Activated naive CD4-positive, alpha-beta T cell (primary cell): ENCODE measurements at regions not wholly inside any gene's neighbourhood (a gene's known extent, or its start where the extent isn't known, plus 50 kb on each side); places are given as distances from the start of the nearest gene placed in this dataset.

Experiments used
- DNase-seq, 4 experiments: peaks; one replicate each; lab custom pipeline; 2025; lab: John Stamatoyannopoulos, UW

GRCh38 chr5:54717459-54717858, 199.9 kb downstream of the SNX18 start:
- DNase-seq: no peak

GRCh38 chr5:54713923-54714581, 196.5 kb downstream of the SNX18 start:
- DNase-seq: no peak

- no peak for DNase-seq
Measured at GRCh38 chr5:54709096-54709495, 191.5 kb downstream of the SNX18 start.

GRCh38 chr5:54707841-54708240, 190.3 kb downstream of the SNX18 start:
- DNase-seq: no peak

- DNase-seq: no peak
Measured at GRCh38 chr5:54705994-54706653, 188.6 kb downstream of the SNX18 start.

GRCh38 chr5:54704825-54705224, 187.3 kb downstream of the SNX18 start:
- DNase-seq: no peak

- DNase-seq: no peak
Measured at GRCh38 chr5:54704333-54704732, 186.8 kb downstream of the SNX18 start.

- no peak for DNase-seq
Measured at GRCh38 chr5:54703565-54704255, 186.2 kb downstream of the SNX18 start.

- DNase-seq: no peak
Measured at GRCh38 chr5:54703133-54703532, 185.6 kb downstream of the SNX18 start.

GRCh38 chr5:54702470-54702869, 184.9 kb downstream of the SNX18 start:
- DNase-seq: no peak

GRCh38 chr5:54700986-54701578, 183.5 kb downstream of the SNX18 start:
- no peak for DNase-seq

GRCh38 chr5:54696931-54697330, 179.4 kb downstream of the SNX18 start:
- DNase-seq: no peak

- DNase-seq: no peak
Measured at GRCh38 chr5:54696346-54696745, 178.8 kb downstream of the SNX18 start.

- DNase-seq: no peak
Measured at GRCh38 chr5:54695198-54695966, 177.8 kb downstream of the SNX18 start.

- DNase-seq: no peak
Measured at GRCh38 chr5:54693936-54694657, 176.5 kb downstream of the SNX18 start.

- DNase-seq: no peak
Measured at GRCh38 chr5:54692631-54693030, 175.1 kb downstream of the SNX18 start.

GRCh38 chr5:54691656-54692055, 174.1 kb downstream of the SNX18 start:
- DNase-seq: no peak

- DNase-seq: no peak
Measured at GRCh38 chr5:54689411-54690251, 172.1 kb downstream of the SNX18 start.

- no peak for DNase-seq
Measured at GRCh38 chr5:54680998-54681397, 163.4 kb downstream of the SNX18 start.

- DNase-seq: no peak
Measured at GRCh38 chr5:54679686-54680085, 162.1 kb downstream of the SNX18 start.

- DNase-seq: no peak
Measured at GRCh38 chr5:54678737-54679136, 161.2 kb downstream of the SNX18 start.
